ENCODE measurements at regions not wholly inside any gene's neighbourhood (a gene's known extent, or its start where the extent isn't known, plus 50 kb on each side); places are given as distances from the start of the nearest gene placed in this dataset.
"Not testable (repeated sequence)": the region's sequence is repeated elsewhere in the genome, so short reads cannot be mapped to it uniquely, and the experiment has no call there.

DNA sequence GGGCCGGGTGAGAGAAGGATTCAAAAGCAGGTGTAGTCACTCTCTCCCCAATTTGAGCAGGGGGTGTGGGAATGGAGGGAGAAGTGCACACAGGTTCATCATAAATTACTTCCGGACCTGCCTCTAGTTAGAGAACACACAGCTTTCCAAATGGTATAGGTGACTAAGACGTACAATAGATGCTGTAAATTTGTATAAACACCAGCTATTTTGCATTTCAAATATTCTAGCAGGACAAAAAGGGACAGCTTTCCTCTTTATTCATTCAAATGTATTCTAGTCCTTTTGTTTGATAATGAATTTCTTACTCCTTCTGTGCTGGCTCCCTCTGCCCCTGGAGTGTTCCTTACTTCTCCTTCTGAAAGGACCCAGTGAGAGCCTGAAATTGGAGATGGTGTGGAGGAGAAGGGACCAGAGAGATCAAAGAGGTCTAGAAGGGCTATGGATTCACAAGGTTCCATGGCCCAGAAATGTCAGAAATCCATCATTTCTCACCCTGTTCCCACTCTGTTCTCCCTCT is 53.2 kb upstream of the SH3BP4 start:
- DNase-seq, result no peak

DNA sequence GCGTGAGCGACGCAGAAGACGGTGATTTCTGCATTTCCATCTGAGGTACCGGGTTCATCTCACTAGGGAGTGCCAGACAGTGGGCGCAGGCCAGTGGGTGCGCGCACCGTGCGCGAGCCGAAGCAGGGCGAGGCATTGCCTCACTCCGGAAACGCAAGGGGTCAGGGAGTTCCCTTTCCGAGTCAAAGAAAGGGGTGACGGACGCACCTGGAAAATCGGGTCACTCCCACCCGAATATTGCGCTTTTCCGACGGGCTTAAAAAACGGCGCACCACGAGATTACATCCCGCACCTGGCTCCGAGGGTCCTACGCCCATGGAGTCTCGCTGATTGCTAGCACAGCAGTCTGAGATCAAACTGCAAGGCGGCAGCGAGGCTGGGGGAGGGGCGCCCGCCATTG is 63.4 kb upstream of the SH3BP4 start:
- DNase-seq, result not testable (repeated sequence)

DNA sequence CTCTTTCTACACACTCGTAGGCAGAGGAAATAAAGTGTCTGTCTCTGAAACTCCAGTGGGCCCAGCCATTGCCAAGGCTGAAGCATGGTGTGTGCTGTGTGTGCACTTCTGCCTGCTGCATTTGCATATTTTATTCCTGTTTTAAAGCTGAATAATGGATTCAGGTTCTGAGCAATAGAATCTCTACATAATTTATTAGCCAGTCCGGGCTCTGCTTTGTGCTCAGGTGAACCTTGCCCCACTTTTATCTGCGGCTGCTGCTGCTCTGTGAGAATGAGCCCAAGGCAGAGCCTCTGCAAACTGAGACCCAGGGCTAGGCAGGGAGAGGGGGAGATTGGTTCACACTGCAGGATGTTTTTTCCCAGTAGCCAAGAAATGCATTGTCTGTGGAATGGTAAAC is 64.6 kb upstream of the SH3BP4 start:
- no peak for DNase-seq

- no peak for DNase-seq
Measured at GRCh38 chr2:234885886-234886285, 65.9 kb upstream of the SH3BP4 start.

- no peak for DNase-seq
Measured at GRCh38 chr2:234885118-234885517, 66.7 kb upstream of the SH3BP4 start.

GRCh38 chr2:234884591-234884990 is 67.2 kb upstream of the SH3BP4 start:
- DNase-seq, result no peak

DNA sequence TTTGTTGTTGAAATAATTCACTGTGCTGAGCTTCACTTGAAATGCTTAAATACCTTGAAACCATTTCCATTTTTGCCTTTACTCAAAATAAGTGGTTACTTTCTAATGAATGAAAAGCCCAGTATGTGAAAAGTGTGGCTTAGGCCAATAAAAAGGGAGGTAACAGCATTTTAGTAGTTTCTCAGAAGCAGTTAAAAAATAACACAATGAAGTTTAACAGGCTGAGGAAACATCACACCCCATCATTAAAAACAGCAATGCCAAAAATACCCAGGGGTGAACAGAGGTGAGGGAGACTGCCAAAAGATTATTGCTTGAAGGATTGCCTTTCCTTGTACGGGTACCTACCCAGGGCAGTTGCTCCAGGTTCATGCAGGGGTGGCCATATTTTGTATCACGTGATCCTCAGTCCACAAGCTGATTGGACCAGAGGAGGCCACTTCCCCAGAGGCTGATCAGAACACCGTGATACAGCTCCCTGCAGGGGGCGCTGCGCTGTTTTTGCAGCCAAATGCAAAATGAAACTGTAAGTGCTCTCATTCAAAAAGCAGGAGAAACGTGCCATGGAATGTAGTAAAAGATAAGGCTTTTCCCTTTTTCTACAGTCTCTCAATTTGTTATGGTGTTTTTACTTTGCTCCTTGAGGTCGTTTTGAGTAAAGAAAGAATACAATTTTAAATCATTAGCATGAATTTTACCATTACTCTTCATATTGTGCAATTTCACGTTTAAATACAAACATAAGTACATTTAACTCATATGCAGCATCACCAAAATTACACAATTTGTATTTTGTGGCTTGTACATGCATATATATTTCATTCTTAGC is 70.2 kb upstream of the SH3BP4 start:
- DNase-seq, result peak; percentile 82 to 87

DNA sequence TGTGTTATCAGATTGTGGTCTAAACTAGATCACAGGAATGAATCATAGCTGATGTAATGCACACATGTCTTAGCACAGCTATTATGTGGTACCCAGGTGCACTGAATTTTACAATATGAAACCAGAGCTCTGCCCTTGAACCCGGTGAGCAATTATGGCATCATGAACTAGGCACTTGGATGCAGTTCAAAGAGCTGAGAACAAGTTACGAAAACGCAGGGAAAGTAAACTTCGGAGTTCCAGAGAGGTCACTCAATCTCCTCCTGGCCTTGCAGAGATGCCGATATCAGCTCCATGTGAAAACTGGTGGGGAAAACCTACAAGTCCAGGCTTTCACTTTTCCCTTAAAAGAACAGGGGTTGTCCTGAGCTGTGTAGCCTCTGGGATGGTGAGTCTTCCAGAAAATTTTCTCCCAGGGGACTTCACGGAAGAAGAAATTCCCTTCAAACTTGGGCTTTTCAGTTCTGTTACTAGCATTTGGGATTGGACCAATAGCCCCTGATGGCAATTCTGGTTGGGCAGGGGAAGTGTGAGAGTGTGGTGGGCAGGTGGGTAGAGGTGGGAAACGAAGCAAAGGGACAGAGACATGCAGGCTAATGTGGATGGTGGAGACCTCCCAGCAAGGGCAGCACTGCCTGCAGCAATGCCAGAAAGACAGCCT is 71.1 kb upstream of the SH3BP4 start:
- no peak for DNase-seq

DNA sequence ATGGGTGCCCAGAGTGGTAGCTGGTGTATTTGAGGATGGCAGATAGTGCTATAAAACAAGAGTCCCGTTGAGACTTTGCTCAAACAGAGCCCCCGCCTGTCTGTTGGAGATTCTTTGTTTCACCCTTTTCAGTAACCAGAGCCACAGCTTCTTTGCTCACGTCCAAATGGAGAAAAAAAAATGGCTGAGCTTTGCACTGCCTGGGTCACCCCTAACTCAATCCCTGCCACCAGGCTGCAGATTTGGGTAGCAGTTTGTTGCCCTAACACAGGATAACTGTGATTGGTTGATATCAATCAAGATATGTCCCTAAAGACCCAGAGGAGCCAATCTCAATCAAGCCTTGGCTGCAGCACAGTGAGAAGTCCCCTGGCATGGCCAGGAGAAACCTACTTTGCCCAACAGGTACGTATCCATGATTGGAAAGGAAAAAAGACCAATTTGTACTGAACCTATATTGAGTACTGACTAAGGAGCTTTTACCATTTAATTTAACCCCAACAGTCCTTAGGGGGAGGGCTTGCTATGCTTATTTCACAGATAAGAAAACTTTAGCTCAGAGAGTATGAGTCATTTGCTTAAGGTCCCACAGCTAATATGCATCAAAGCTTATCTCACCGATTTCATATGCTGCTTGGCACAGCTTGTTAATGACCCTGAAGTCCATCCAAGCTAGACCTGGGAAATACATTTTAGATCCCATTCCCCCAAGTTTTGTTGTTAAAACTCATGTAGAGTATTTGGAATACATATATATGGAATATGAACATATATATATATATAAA is 72.0 kb upstream of the SH3BP4 start:
- no peak for DNase-seq

DNA sequence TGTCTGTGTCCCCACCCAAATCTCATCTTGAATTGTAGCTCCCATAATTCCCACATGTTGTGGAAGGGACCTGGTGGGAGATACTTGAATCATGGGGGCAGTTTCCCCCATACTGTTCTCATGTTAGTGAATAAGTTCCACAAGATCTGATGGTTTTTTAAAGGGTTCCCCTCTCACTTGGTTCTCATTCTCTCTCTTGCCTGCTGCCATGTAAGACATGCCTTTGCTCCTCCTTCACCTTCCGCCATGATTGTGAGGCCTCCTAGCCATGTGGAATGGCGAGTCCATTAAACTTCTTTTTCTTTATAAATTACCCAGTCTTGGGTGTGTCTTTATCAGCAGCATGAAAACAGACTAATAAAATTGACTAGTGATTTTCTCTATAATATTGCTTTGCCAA is 75.2 kb upstream of the SH3BP4 start:
- not testable (repeated sequence) for DNase-seq

DNA sequence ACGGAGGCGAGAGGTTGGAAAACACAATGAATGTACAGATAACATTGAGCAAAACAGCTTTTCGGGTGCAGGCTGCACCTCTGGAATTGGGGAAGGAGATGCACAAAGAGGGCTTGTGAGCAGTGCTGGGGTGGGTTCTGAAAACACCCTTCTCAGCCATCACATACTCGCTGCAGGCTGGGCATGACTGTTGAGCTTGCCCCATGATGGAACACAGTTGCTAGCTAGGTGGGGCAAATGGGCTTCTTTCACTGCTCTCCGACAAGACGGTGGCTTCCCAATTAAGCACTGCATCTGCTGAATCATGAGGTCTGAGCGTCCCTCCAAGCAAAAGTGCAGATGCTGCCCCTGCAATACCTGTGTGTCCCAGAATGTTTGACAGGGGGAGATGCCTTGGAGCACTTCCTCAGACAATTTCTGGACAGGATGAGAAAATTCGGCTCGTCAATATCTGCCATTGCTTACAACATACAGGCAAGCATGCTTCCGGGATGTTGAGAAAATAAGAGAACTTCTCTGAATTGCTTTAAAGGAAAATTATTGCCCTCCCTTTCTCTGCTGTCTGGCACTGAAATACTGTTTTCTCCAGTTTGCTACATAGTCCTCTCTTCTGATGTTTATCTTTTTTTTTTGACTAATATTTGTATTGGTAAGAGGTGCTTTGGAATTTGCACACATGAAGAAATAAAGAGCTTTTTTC is 77.3 kb upstream of the SH3BP4 start:
- no peak for DNase-seq

- no peak for DNase-seq
Measured at GRCh38 chr2:234873828-234874173, 78.0 kb upstream of the SH3BP4 start.

DNA sequence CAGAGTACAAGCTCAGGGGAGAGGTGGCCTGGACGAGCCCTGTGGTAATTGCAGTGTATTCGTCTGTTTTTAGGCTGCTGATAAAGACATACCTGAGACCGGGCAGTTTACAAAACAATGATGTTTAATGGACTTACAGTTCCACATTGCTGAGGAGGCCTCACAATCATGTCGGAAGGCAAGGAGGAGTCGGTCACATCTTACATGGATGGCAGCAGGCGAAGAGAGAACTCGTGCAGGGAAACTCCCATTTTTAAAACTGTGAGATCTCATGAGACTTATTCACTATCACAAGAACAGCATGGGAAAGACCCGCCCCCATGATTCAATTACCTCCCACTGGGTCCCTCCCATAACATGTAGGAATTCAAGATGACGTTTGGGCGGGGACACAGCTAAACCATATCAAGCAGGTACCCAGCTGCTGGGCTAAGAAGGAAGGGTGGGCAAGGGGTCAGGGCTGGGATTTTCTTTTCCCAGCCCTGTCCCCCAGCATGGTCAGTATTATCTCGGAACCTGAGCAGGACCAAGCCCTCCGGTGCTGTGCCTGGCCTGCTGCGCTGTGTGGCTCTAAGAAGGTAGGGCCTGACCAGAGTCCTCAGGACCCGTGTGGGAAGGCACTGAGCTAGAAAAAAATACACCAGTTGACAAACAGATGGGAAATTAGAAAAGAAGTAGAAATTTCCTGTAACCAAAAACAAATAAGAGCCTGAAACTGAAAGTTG is 78.6 kb upstream of the SH3BP4 start:
- no peak for DNase-seq

DNA sequence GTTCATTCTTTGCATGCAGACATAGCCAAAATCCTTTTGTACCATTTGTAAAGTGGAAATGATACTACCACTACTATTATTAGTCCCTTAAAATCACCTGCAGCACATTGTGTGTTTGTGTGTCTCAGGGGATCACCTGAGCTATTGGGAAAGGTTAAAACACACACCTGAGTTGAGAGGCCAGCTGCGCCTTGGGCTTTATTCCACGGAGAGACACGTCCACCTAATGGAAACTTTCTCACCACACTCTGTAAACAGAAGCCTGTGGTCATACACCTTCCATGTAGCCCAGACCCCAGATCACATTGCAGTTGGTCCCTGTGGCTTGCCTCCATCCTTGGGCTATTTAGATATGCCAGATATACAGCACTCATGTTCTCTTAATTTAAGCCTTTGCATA is 81.8 kb upstream of the SH3BP4 start:
- no peak for DNase-seq

- DNase-seq, result no peak
Measured at GRCh38 chr2:234869164-234869563, 82.7 kb upstream of the SH3BP4 start.

GRCh38 chr2:234867882-234868285 is 83.9 kb upstream of the SH3BP4 start:
- DNase-seq, result no peak

GRCh38 chr2:234865586-234865985 is 86.2 kb upstream of the SH3BP4 start:
- DNase-seq, result no peak

DNA sequence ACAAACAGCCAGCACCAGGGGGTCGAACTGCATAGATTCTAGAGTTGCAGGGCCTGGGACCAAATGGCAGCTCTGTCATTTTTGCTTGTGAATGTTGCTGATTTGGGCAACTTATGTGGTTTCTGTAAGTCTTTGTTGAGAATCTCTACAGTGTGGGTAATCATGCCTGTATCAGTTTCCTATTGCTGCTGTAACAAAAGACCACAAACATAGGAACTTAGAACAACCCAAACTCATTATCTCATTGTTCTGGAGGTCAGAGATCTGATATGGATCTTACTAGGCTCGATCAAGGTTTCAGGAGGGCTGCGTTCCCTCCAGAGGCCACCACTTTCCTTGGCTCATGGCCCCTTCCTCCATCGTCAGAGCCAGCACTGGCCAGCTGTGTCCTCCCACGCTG is 86.8 kb upstream of the SH3BP4 start:
- no peak for DNase-seq

- DNase-seq, result no peak
Measured at GRCh38 chr2:234864506-234864905, 87.3 kb upstream of the SH3BP4 start.

DNA sequence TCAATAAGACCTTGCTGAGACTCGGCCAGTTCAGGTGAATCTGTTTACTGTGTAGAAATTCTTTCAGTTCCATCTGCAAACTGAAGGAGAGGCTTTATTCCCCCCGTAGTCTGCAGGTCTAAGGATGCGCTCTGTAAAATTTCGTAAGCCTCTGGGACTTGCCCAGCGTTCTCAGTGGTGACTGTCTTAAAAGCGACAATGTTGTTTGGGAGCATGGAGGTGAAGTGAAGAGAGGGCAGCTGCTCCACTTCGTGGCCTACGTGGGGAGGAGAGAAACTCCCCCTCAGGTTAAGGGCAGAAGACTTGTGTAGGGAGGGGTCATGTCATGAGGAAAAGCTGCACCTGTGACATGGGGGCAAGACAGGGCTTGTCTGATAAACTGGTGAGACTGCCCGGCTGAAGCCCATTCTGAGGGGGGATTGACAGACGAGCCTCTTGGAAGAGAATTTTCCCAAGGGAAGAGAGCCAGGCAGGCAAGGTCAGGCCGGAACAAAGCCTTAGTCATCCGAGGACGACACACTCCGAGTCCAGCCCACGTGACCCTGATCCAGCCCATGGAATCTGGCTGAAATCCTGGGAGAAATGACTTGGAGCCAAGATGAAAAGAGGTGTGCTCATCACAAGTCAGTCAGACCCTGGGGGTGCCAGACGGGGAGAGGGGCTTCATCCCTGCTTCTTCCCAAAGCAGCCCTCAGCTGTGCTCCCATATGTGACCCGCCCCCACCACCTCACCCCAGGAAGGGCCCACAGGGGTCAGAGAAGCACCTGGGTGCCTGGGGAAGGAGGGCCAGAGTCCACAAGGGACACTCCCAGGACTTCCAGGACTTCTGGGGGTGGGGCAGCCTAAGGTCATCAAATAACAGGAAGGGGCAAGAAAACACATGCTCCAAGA is 88.5 kb upstream of the SH3BP4 start:
- no peak for DNase-seq
